IMR-90 (cell line): ENCODE measurements at regions not wholly inside any gene's neighbourhood (a gene's known extent, or its start where the extent isn't known, plus 50 kb on each side); places are given as distances from the start of the nearest gene placed in this dataset.

Source experiments
- ATAC-seq: fragments of 200-7000 bp; cut with Tn5 transposase; 2 replicates; pipeline ENCODE4 v1.9.1; 2020; ENCODE audit warnings: low read depth, mild to moderate bottlenecking, moderate library complexity
- BruUV-seq: library from RNA; stranded (reverse); fragments of 400-500 nt; replicated peaks from 2 replicates; lab custom pipeline; 2021; lab: Mats Ljungman, UMichigan
- CTCF ChIA-PET: fragments of 300-600 bp; formaldehyde crosslinking; extraction: SDS; loops from one replicate; lab custom pipeline; 2021; ENCODE audit warnings: antibody characterized with exemption; lab: Yijun Ruan, JAX
- POLR2A ChIA-PET: fragments of 300-600 bp; sonication (Branson Sonifier 250); formaldehyde crosslinking; loops from one replicate; lab custom pipeline; 2022; ENCODE audit warnings: antibody characterized with exemption; ENCODE audit not compliant: unreplicated experiment; lab: Charles Lee
- DNase-seq: peaks from one replicate; pipeline ENCODE4 v3.0.0; 2013
- H2AFZ ChIP-seq: replicated peaks from 2 replicates; pipeline ENCODE3; 2013; ENCODE audit warnings: low read length, mild to moderate bottlenecking; ENCODE audit not compliant: poor library complexity
- H2AK5ac ChIP-seq: 2 replicates; pipeline ENCODE4 v1.6.1; 2013; ENCODE audit warnings: low read depth, low read length, inconsistent platforms
- H2AK9ac ChIP-seq: replicated peaks from 2 replicates; pipeline ENCODE3; 2013; ENCODE audit warnings: mild to moderate bottlenecking, low read depth, low read length, moderate library complexity; ENCODE audit not compliant: poor library complexity
- H2BK120ac ChIP-seq: 2 replicates; pipeline ENCODE4 v1.6.1; 2013; ENCODE audit warnings: low read depth, low read length, inconsistent platforms
- H2BK15ac ChIP-seq: 3 replicates; pipeline ENCODE4 v1.6.1; 2013; ENCODE audit warnings: low read depth, low read length, inconsistent platforms
- H2BK20ac ChIP-seq: 2 replicates; pipeline ENCODE4 v1.6.1; 2013; ENCODE audit warnings: low read depth, mild to moderate bottlenecking, inconsistent platforms, low read length, moderate library complexity
- H2BK5ac ChIP-seq: 2 replicates; pipeline ENCODE4 v1.6.1; 2013; ENCODE audit warnings: mild to moderate bottlenecking, low read depth, low read length, inconsistent platforms; ENCODE audit not compliant: poor library complexity, severe bottlenecking
- H3K14ac ChIP-seq: replicated peaks from 2 replicates; pipeline ENCODE4 v1.6.1; 2013; ENCODE audit warnings: low read depth, low read length, inconsistent platforms
- H3K18ac ChIP-seq: 2 replicates; pipeline ENCODE4 v1.6.1; 2013; ENCODE audit warnings: low read depth, low read length, control low read depth
- H3K23ac ChIP-seq: 2 replicates; pipeline ENCODE4 v1.6.1; 2013; ENCODE audit warnings: low read depth, low read length, inconsistent platforms
- H3K27ac ChIP-seq: 2 replicates; pipeline ENCODE4 v1.5.1; 2013; ENCODE audit warnings: mild to moderate bottlenecking, control low read depth, low read length; ENCODE audit not compliant: insufficient read depth
- H3K27me3 ChIP-seq: 2 replicates; pipeline ENCODE4 v1.6.1; 2013; ENCODE audit warnings: low read length; ENCODE audit not compliant: control insufficient read depth, insufficient read depth
- H3K36me3 ChIP-seq: 2 replicates; pipeline ENCODE4 v1.6.1; 2013; ENCODE audit warnings: low read length, mixed read lengths; ENCODE audit not compliant: control insufficient read depth, insufficient read depth
- H3K4ac ChIP-seq: 2 replicates; pipeline ENCODE4 v1.6.1; 2013; ENCODE audit warnings: low read depth, low read length, inconsistent platforms
- H3K4me1 ChIP-seq: 2 replicates; pipeline ENCODE4 v1.6.1; 2013; ENCODE audit warnings: low read length, mixed read lengths; ENCODE audit not compliant: control insufficient read depth, insufficient read depth
- H3K4me2 ChIP-seq: 2 replicates; pipeline ENCODE4 v1.6.1; 2013; ENCODE audit warnings: low read depth, mild to moderate bottlenecking, control low read depth, low read length, moderate library complexity
- H3K4me3 ChIP-seq: 2 replicates; pipeline ENCODE4 v1.5.1; 2013; ENCODE audit warnings: low read depth, mild to moderate bottlenecking, control low read depth, low read length, moderate library complexity; ENCODE audit not compliant: insufficient read depth
- H3K56ac ChIP-seq: 2 replicates; pipeline ENCODE4 v1.6.1; 2013; ENCODE audit warnings: low read length, inconsistent platforms; ENCODE audit not compliant: insufficient read depth; ENCODE audit errors: extremely low read depth
- H3K79me1 ChIP-seq, 2 experiments: 2 replicates each; pipeline ENCODE4 v1.6.1; 2013; ENCODE audit warnings: low read length in 2 of 2, inconsistent platforms in 1 of 2, low read depth in 1 of 2
- H3K9ac ChIP-seq: 2 replicates; pipeline ENCODE4 v1.6.1; 2013; ENCODE audit warnings: low read depth, low read length, control low read depth
- H3K9me1 ChIP-seq: 2 replicates; pipeline ENCODE4 v1.6.1; 2013; ENCODE audit warnings: low read length, inconsistent platforms; ENCODE audit not compliant: insufficient read depth
- H3K9me3 ChIP-seq: 2 replicates; pipeline ENCODE4 v1.6.1; 2013; ENCODE audit warnings: low read length; ENCODE audit not compliant: control insufficient read depth, insufficient read depth
- H4K20me1 ChIP-seq: 2 replicates; pipeline ENCODE4 v1.6.1; 2013; ENCODE audit warnings: low read length, inconsistent platforms; ENCODE audit not compliant: insufficient read depth
- H4K5ac ChIP-seq: 2 replicates; pipeline ENCODE4 v1.6.1; 2013; ENCODE audit warnings: mild to moderate bottlenecking, low read depth, low read length, control low read depth
- H4K8ac ChIP-seq, 2 experiments: 2 replicates each; pipeline ENCODE4 v1.6.1; 2013; ENCODE audit warnings: low read depth in 2 of 2, low read length in 2 of 2, control low read depth in 1 of 2, inconsistent platforms in 1 of 2
- H4K91ac ChIP-seq: 2 replicates; pipeline ENCODE4 v1.6.1; 2013; ENCODE audit warnings: low read depth, low read length, inconsistent platforms; ENCODE audit not compliant: insufficient read depth
- BHLHE40 ChIP-seq: fragments of 150-350 bp; IDR thresholded peaks from 2 replicates; pipeline ENCODE4 v1.6.1; 2016; ENCODE audit warnings: mild to moderate bottlenecking, low read depth, low read length
- NFE2L2 ChIP-seq: fragments of 150-350 bp; IDR thresholded peaks from 2 replicates; pipeline ENCODE4 v1.6.1; 2016; ENCODE audit warnings: low read depth, mild to moderate bottlenecking, low read length
- dilution Hi-C: fragments of 300-500 bp; cut with HindIII; formaldehyde crosslinking; loops from one replicate; pipeline ENCODE4 v1.14.3; 2018; ENCODE audit warnings: low sequenced_read_pairs; ENCODE audit not compliant: unreplicated experiment
- in situ Hi-C: fragments of 300-500 bp; cut with MboI; formaldehyde crosslinking; loops from 3 replicates; pipeline ENCODE4 v1.14.3; 2019; ENCODE audit warnings: low sequenced_read_pairs, inconsistent platforms, mixed read lengths
- intact Hi-C: fragments of 100-400 bp; cut with micrococcal nuclease; formaldehyde crosslinking; loops from 2 replicates; pipeline ENCODE4 v1.10.0; 2022

DNA sequence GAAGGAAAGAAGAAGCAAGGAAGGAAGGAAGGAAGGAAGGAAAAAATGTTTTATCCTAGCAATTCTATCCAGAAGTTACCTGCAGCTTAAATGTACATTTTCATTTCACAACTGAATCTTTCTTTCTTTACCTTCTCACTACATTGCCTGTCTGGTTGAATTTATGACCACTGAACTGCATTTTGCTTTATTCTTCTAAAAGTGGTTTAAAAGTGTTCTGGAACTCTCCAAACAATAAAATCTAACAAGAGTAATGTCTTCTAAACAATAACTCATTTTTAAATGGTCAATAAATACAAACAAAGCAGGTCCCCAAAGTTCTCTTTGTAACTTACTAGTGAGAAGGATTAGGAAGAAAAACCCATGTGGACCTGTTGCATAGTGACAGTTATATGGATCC lies 587.5 kb upstream of the NEGR1 start:
- no peaks in the 10 kb centered on the region for H3K4me1 ChIP-seq
- no peak overlapping the region for H3K4me2 ChIP-seq
- no peak overlapping the region for H4K8ac ChIP-seq
- H4K20me1 ChIP-seq, result no peaks in the 10 kb centered on the region
- no peak overlapping the region for H3K23ac ChIP-seq
- no peak overlapping the region for H3K4ac ChIP-seq
- H2AK9ac ChIP-seq, result no peak overlapping the region
- H3K79me1 ChIP-seq, result no peaks in the 10 kb centered on the region
- H3K27me3 ChIP-seq, result no peaks in the 10 kb centered on the region
- intact Hi-C loops (no loop called here), dilution Hi-C loops (no loop called here), in situ Hi-C loops (no loop called here)
- H3K27ac ChIP-seq, result no peak overlapping the region
- ATAC-seq (no peak), DNase-seq (no peak)
- no peak overlapping the region for H2AFZ ChIP-seq
- no peak overlapping the region for H3K56ac ChIP-seq
- H2AK5ac ChIP-seq, result no peak overlapping the region
- H2BK15ac ChIP-seq, result no peak overlapping the region
- H2BK20ac ChIP-seq, result no peak overlapping the region
- H3K18ac ChIP-seq, result no peak overlapping the region
- no peaks in the 10 kb centered on the region for H3K36me3 ChIP-seq
- H3K9ac ChIP-seq, result no peak overlapping the region
- H3K4me3 ChIP-seq, result no peak overlapping the region
- no peak overlapping the region for H4K5ac ChIP-seq
- H3K14ac ChIP-seq, result no peak overlapping the region
- ChIA-PET POLR2A (no interaction called here), CTCF (no interaction called here)
- H4K91ac ChIP-seq, result no peak overlapping the region
- no peak overlapping the region for H2BK120ac ChIP-seq
- H3K9me3 ChIP-seq, result 0 out of 2 replicates have a peak, but pooled peaks cover 2% of the 10 kb centered on the region
- no TSS peak for BruUV-seq
- TF ChIP-seq NFE2L2, result no peak
- TF ChIP-seq BHLHE40, result no peak
- H2BK5ac ChIP-seq, result no peak overlapping the region
- H3K9me1 ChIP-seq, result no peaks in the 10 kb centered on the region
